ENCODE measurements at regions not wholly inside any gene's neighbourhood (a gene's known extent, or its start where the extent isn't known, plus 50 kb on each side); places are given as distances from the start of the nearest gene placed in this dataset.

DNA sequence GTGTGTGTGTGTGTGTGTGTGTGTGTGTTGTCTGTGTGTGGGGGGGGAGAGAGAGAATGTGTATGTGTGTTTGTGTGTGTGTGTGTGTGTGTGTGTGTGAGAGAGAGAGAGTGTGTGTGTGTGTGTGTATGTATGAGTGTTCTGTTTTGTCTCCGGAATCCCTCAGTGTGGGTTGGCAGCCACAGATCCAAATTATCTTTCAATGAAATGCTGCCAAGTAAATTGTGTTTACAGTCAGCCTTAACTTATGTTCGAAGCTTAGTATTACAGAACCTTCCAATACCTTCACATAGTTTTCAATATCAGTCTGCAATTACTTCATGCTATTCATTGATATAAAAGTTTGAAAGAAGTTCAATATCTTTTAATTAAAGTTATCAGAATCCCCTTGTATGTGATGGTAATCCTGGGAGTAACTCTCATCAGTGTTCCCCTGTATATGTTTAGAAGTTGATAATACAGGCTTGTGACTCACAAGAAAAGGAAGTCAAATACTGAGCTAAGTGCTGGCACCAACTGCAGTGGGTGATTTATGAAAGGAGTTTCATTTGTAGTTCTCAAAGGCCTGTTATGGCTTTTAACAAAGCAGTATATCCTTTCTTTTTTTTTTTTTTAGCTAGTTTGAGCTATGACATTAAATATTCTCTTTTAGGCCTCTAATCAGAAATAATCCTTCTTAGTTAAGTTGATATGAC, 51.6 kb upstream of the HTR2C start:
- H3K4me2 ChIP-seq = no peak overlapping the region
- DNase-seq = no peak
- no peaks in the 10 kb centered on the region for H3F3A ChIP-seq (ENCODE audit: insufficient read depth, low read depth)
- H3K4me1 ChIP-seq (replicated peaks; ENCODE audit: insufficient read depth) = no peaks in the 10 kb centered on the region
- H3K9me2 ChIP-seq (ENCODE audit: insufficient read depth) = no peaks in the 10 kb centered on the region; the same call in 1 of the 2 replicates
- H3K36me3 ChIP-seq (ENCODE audit: low read depth) = no peaks in the 10 kb centered on the region
- H3K9me3 ChIP-seq (ENCODE audit: insufficient read depth, low read depth) = no peaks in the 10 kb centered on the region
- H3K27ac ChIP-seq = no peak overlapping the region
- H3K4me3 ChIP-seq = no peak overlapping the region
- no TSS peak for BruUV-seq (replicated peaks)
- H3K27me3 ChIP-seq (ENCODE audit: insufficient read depth, low read depth) = no peaks in the 10 kb centered on the region
- intact Hi-C loops (cut with micrococcal nuclease; ENCODE audit: unreplicated experiment) = no loop called here
- CTCF ChIA-PET = no interaction called here
- POLR2A ChIA-PET (ENCODE audit: unreplicated experiment) = no interaction called here
- no peaks in the 10 kb centered on the region for H3K79me2 ChIP-seq (ENCODE audit: low read depth)
- H4K20me1 ChIP-seq (ENCODE audit: insufficient read depth) = no peaks in the 10 kb centered on the region
- H2AFZ ChIP-seq = no peak overlapping the region
- no peak for TF ChIP-seq EZH2 (IDR thresholded peaks at IDR 0.05; ENCODE audit: low read depth)
- TF ChIP-seq, protein P1, sequence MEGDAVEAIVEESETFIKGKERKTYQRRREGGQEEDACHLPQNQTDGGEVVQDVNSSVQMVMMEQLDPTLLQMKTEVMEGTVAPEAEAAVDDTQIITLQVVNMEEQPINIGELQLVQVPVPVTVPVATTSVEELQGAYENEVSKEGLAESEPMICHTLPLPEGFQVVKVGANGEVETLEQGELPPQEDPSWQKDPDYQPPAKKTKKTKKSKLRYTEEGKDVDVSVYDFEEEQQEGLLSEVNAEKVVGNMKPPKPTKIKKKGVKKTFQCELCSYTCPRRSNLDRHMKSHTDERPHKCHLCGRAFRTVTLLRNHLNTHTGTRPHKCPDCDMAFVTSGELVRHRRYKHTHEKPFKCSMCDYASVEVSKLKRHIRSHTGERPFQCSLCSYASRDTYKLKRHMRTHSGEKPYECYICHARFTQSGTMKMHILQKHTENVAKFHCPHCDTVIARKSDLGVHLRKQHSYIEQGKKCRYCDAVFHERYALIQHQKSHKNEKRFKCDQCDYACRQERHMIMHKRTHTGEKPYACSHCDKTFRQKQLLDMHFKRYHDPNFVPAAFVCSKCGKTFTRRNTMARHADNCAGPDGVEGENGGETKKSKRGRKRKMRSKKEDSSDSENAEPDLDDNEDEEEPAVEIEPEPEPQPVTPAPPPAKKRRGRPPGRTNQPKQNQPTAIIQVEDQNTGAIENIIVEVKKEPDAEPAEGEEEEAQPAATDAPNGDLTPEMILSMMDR (conservative IDR thresholded peaks at IDR 0.05) = no peak

Data from PC-9 (cell line).